B cell (primary cell): ENCODE measurements at regions not wholly inside any gene's neighbourhood (a gene's known extent, or its start where the extent isn't known, plus 50 kb on each side); places are given as distances from the start of the nearest gene placed in this dataset.

Experiments used
- ATAC-seq: fragments of 200-7000 bp; cut with Tn5 transposase; one replicate; pipeline ENCODE4 v1.10.0; 2021; ENCODE audit warnings: low read depth, mild to moderate bottlenecking, moderate number of reproducible peaks, moderate library complexity
- CTCF ChIA-PET: fragments of 350-600 bp; sonication (Branson Sonifier 250); formaldehyde crosslinking; loops from one replicate; lab custom pipeline; 2021; ENCODE audit warnings: antibody characterized with exemption, inconsistent platforms; lab: Charles Lee
- POLR2A ChIA-PET: fragments of 350-600 bp; sonication (Branson Sonifier 250); formaldehyde crosslinking; loops from one replicate; lab custom pipeline; 2021; ENCODE audit warnings: antibody characterized with exemption; lab: Charles Lee
- DNase-seq: peaks from one replicate; pipeline ENCODE4 v3.0.0; 2013
- H2AFZ ChIP-seq: 2 replicates; pipeline ENCODE4 v1.6.1; 2012; ENCODE audit warnings: mild to moderate bottlenecking, low read depth, low read length; ENCODE audit not compliant: insufficient read depth, poor library complexity, severe bottlenecking
- H3K27ac ChIP-seq, 2 donors: 1 replicate in 1 of 2; 2 replicates in 1 of 2; pipeline ENCODE4 v1.5.1; 2012 to 2013; ENCODE audit warnings: low read length in 2 of 2, mild to moderate bottlenecking in 2 of 2, moderate library complexity in 1 of 2
- H3K27me3 ChIP-seq, 4 experiments: fragments of 200-600 bp in 1 of 4; sonication (generic) in 1 of 4; replicated peaks in 1 of 4; 1 replicate in 2 of 4; 2 replicates in 2 of 4; pipeline versions ENCODE4 v1.6.1 to v1.7.0; 2013 to 2016; ENCODE audit warnings: low read length in 3 of 4, mild to moderate bottlenecking in 2 of 4, mixed read lengths in 1 of 4, moderate library complexity in 1 of 4; ENCODE audit not compliant: insufficient read depth in 4 of 4, control insufficient read depth in 3 of 4; ENCODE audit errors: control extremely low read depth in 1 of 4
- H3K36me3 ChIP-seq, 2 experiments: replicated peaks in 1 of 2; 1 replicate in 1 of 2; 2 replicates in 1 of 2; pipeline versions ENCODE4 v1.6.1 to v1.7.1; 2013; ENCODE audit warnings: low read length in 1 of 2; ENCODE audit not compliant: insufficient read depth in 2 of 2, control insufficient read depth in 1 of 2; ENCODE audit errors: control extremely low read depth in 1 of 2, extremely low read depth in 1 of 2
- H3K4me1 ChIP-seq, 2 donors: fragments of 200-600 bp in 1 of 2; sonication (generic) in 1 of 2; 1 replicate in 1 of 2; 2 replicates in 1 of 2; pipeline versions ENCODE4 v1.5.1 to v1.6.1; 2013 to 2017; ENCODE audit warnings: low read length in 2 of 2; ENCODE audit not compliant: control insufficient read depth in 2 of 2, insufficient read depth in 2 of 2
- H3K4me2 ChIP-seq: replicated peaks from 2 replicates; pipeline ENCODE3; 2012; ENCODE audit warnings: mild to moderate bottlenecking, low read depth, low read length; ENCODE audit not compliant: poor library complexity, severe bottlenecking
- H3K4me3 ChIP-seq, 5 experiments: fragments of 200-600 bp in 1 of 5; sonication (generic) in 1 of 5; 1 replicate in 3 of 5; 2 replicates in 2 of 5; pipeline versions ENCODE4 v1.5.1 to v1.7.0; 2011 to 2016; ENCODE audit warnings: low read length in 4 of 5, mild to moderate bottlenecking in 4 of 5, low read depth in 2 of 5, control low read depth in 1 of 5, moderate library complexity in 1 of 5; ENCODE audit not compliant: insufficient read depth in 1 of 5; ENCODE audit errors: control extremely low read depth in 1 of 5, extremely low read depth in 1 of 5
- H3K79me2 ChIP-seq: fragments of 200-600 bp; sonication (generic); one replicate; pipeline ENCODE4 v1.6.0; 2016; ENCODE audit warnings: low read length; ENCODE audit not compliant: control insufficient read depth, insufficient read depth
- H3K9ac ChIP-seq: fragments of 200-600 bp; sonication (generic); 2 replicates; pipeline ENCODE4 v1.6.1; 2017; ENCODE audit warnings: mild to moderate bottlenecking, low read length, moderate library complexity
- H3K9me3 ChIP-seq, 3 donors: one replicate each; pipeline versions ENCODE4 v1.6.1 to v1.7.1; 2013; ENCODE audit warnings: low read length in 2 of 3; ENCODE audit not compliant: control insufficient read depth in 2 of 3, insufficient read depth in 1 of 3; ENCODE audit errors: control extremely low read depth in 1 of 3
- H4K20me1 ChIP-seq: 2 replicates; pipeline ENCODE4 v1.6.0; 2012; ENCODE audit warnings: mild to moderate bottlenecking, low read length; ENCODE audit not compliant: insufficient read depth, control insufficient read depth, poor library complexity, severe bottlenecking
- H3K27ac Mint-ChIP-seq: one replicate; pipeline ENCODE4 v1.8.0; 2021; ENCODE audit warnings: mixed read lengths
- H3K27me3 Mint-ChIP-seq: one replicate; pipeline ENCODE4 v1.8.0; 2021; ENCODE audit warnings: mixed read lengths
- H3K4me1 Mint-ChIP-seq: one replicate; pipeline ENCODE4 v1.8.0; 2021; ENCODE audit warnings: mixed read lengths
- H3K4me3 Mint-ChIP-seq: one replicate; pipeline ENCODE4 v1.8.0; 2021; ENCODE audit warnings: mixed read lengths
- H3K9me3 Mint-ChIP-seq: one replicate; pipeline ENCODE4 v1.8.0; 2022; ENCODE audit warnings: mixed read lengths; ENCODE audit not compliant: insufficient read depth
- CTCF ChIP-seq: fragments of 200-600 bp; IDR thresholded peaks from one replicate; pipeline ENCODE4 v1.8.0; 2022; ENCODE audit warnings: antibody characterized with exemption, mild to moderate bottlenecking
- EZH2 ChIP-seq: IDR thresholded peaks from 2 replicates; pipeline ENCODE4 v1.6.1; 2012; ENCODE audit warnings: borderline replicate concordance, low read depth, mild to moderate bottlenecking, moderate library complexity, low read length; ENCODE audit not compliant: insufficient read depth, poor library complexity, severe bottlenecking
- WGBS: methylation state at CpG from one replicate; pipeline ENCODE4 v1.1.5; 2013; ENCODE audit warnings: missing lambda C conversion rate; ENCODE audit not compliant: insufficient coverage; 5-methylcytosine and 5-hydroxymethylcytosine counted together
- intact Hi-C: fragments of 100-400 bp; cut with micrococcal nuclease; formaldehyde crosslinking; loops from one replicate; pipeline ENCODE4 v1.10.0; 2022

DNA sequence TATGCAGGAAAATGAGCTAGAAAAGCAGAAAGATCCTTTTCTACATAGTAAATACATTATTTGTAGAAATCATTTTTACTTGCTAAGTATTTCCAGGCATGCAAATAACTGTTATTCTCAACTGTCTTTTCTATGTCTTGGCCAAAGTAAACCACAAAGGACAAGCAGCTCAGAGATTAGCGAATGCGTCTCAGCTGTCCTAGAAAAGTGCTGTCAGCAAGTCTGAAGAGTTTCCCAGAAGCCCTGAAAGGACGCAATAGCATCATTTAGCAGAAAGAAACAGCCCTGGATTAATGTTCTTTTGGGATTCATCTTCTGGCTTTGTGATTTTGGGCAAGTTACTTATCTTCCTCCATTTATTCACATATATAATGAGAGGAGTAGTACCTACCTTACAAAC lies 100.3 kb downstream of the ZIC1 start:
- H3K9me3 Mint-ChIP-seq = no peaks in the 10 kb centered on the region
- WGBS = 100% methylated on average over 2 of the region's 3 CpGs
- no peak overlapping the region for H3K27ac ChIP-seq
- no peak overlapping the region for H3K4me3 ChIP-seq
- no peaks in the 10 kb centered on the region for H3K4me1 Mint-ChIP-seq
- H4K20me1 ChIP-seq = no peaks in the 10 kb centered on the region
- no peaks in the 10 kb centered on the region for H3K36me3 ChIP-seq
- H2AFZ ChIP-seq = no peak overlapping the region
- no peaks in the 10 kb centered on the region for H3K9me3 ChIP-seq
- intact Hi-C loops = no loop called here
- H3K4me2 ChIP-seq = no peak overlapping the region
- no peak for DNase-seq
- H3K4me1 ChIP-seq = no peaks in the 10 kb centered on the region
- TF ChIP-seq EZH2 (no peak), CTCF (no peak)
- no peaks in the 10 kb centered on the region for H3K27me3 ChIP-seq
- CTCF ChIA-PET = no interaction called here
- H3K79me2 ChIP-seq = no peaks in the 10 kb centered on the region
- H3K27me3 Mint-ChIP-seq = no peaks in the 10 kb centered on the region
- H3K4me3 Mint-ChIP-seq = no peak overlapping the region
- H3K27ac Mint-ChIP-seq = no peak overlapping the region
- ATAC-seq = no peak
- no peak overlapping the region for H3K9ac ChIP-seq
- POLR2A ChIA-PET = no interaction called here

- Mint-ChIP-seq H3K27me3 (no peaks in the 10 kb centered on the region), H3K4me3 (no peak overlapping the region), H3K4me1 (no peaks in the 10 kb centered on the region), H3K9me3 (no peaks in the 10 kb centered on the region), H3K27ac (no peak overlapping the region)
- DNase-seq (no peak), ATAC-seq (no peak)
- Histone ChIP-seq H3K27ac (no peak overlapping the region), H3K4me1 (no peaks in the 10 kb centered on the region), H3K9me3 (no peaks in the 10 kb centered on the region), H4K20me1 (no peaks in the 10 kb centered on the region), H3K27me3 (no peaks in the 10 kb centered on the region), H3K4me2 (no peak overlapping the region), H3K4me3 (no peak overlapping the region), H2AFZ (no peak overlapping the region), H3K36me3 (no peaks in the 10 kb centered on the region), H3K79me2 (no peaks in the 10 kb centered on the region), H3K9ac (no peak overlapping the region)
- ChIA-PET POLR2A (no interaction called here), CTCF (no interaction called here)
- intact Hi-C loops = no loop called here
- WGBS = 91% methylated on average over 3 of the region's 5 CpGs
- TF ChIP-seq CTCF (no peak), EZH2 (no peak)
Observed at GRCh38 chr3:147513785-147514184, 104.6 kb downstream of the ZIC1 start.
